ENCODE measurements at regions not wholly inside any gene's neighbourhood (a gene's known extent, or its start where the extent isn't known, plus 50 kb on each side); places are given as distances from the start of the nearest gene placed in this dataset.

- TF ChIP-seq CTCF (IDR thresholded peaks at IDR 0.05; ENCODE audit: low read depth, low read length) (no peak), EZH2phosphoT487 (IDR thresholded peaks at IDR 0.05; ENCODE audit: low read depth) (no peak)
These were observed 60.3 kb upstream of the C1orf87 start for GRCh38 chr1:60133848-60134247.

All from OCI-LY3 (cell line).